Rectal smooth muscle tissue (tissue), 1 donor: ENCODE measurements at regions not wholly inside any gene's neighbourhood (a gene's known extent, or its start where the extent isn't known, plus 50 kb on each side); places are given as distances from the start of the nearest gene placed in this dataset.

Experiments used
- H3K27ac ChIP-seq: one replicate; pipeline ENCODE4 v1.7.0; 2013; ENCODE audit warnings: low read depth, low read length, inconsistent platforms
- H3K27me3 ChIP-seq: one replicate; pipeline ENCODE4 v1.7.0; 2013; ENCODE audit warnings: low read length; ENCODE audit not compliant: control insufficient read depth, insufficient read depth
- H3K36me3 ChIP-seq: one replicate; pipeline ENCODE4 v1.7.0; 2013; ENCODE audit warnings: low read length; ENCODE audit not compliant: control insufficient read depth, insufficient read depth
- H3K4me1 ChIP-seq: one replicate; pipeline ENCODE4 v1.7.0; 2013; ENCODE audit warnings: low read length; ENCODE audit not compliant: control insufficient read depth, insufficient read depth
- H3K4me3 ChIP-seq: one replicate; pipeline ENCODE4 v1.7.0; 2013; ENCODE audit warnings: low read length
- H3K9ac ChIP-seq: one replicate; pipeline ENCODE4 v1.7.0; 2013; ENCODE audit warnings: low read length

DNA sequence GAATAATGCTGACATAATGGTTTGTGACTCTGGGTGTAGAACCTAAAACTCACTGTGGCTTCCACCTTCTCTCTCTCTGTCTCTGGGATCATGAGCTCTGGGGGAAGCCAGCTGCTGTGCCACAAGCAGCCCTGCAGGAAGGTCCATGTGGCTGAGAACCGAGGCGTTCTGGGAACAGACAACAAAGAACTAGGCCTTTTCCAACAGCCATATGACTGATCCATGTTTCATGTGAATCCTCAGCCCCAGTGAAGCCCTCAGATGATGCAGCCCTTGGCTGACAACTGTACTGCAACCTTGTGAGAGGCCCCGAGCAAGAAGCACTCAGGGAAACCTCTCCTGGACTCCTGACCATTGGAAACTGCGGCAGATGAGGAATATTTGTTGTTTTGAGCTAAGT is 56.6 kb downstream of the HLA-G start:
- no peak overlapping the region for H3K27ac ChIP-seq
- H3K36me3 ChIP-seq: no peaks in the 10 kb centered on the region
- no peaks in the 10 kb centered on the region for H3K27me3 ChIP-seq
- no peak overlapping the region for H3K9ac ChIP-seq
- no peak overlapping the region for H3K4me3 ChIP-seq
- no peaks in the 10 kb centered on the region for H3K4me1 ChIP-seq

DNA sequence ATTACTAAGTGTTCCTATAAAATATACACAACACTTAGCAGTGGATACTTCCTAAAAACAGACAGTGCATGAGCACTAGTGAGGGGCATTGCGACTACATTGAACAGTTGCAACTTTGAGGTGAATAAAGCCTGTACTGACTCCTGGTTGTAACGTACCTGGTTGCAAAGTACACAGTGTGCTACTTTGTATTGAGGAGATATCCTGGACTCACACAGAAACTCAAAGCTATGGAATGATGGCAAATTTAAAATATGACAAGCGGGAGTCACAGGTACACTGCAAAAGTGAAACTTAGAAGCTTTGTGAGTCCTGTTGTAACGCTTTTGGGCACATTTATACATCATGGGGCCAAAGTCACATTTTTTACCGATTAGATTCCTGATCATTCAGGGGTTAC is 55.6 kb upstream of the HLA-A start:
- no peaks in the 10 kb centered on the region for H3K36me3 ChIP-seq
- no peaks in the 10 kb centered on the region for H3K4me1 ChIP-seq
- H3K9ac ChIP-seq: no peak overlapping the region
- H3K4me3 ChIP-seq: peak overlapping the region; percentile 92
- no peaks in the 10 kb centered on the region for H3K27me3 ChIP-seq
- no peak overlapping the region for H3K27ac ChIP-seq

DNA sequence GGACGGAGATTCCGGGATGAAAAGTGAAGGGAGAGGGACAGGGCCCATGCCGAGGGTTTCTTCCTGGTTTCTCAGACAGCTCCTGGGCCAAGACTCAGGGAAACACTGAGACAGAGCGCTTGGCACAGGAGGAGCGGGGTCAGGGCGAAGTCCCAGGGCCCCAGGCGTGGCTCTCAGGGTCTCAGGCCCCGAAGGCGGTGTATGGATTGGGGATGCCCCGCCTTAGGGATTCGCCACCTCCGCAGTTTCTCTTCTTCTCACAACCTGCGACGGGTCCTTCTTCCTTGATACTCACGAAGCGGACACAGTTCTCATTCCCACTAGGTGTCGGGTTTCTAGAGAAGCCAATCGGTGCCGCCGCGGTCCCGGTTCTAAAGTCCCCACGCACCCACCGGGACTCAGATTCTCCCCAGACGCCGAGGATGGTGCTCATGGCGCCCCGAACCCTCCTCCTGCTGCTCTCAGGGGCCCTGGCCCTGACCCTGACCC is 55.0 kb upstream of the HLA-A start:
- Histone ChIP-seq H3K27ac (peak overlapping the region; percentile 94), H3K27me3 (no peaks in the 10 kb centered on the region), H3K4me3 (peak overlapping the region; percentile 92), H3K36me3 (no peaks in the 10 kb centered on the region), H3K4me1 (no peaks in the 10 kb centered on the region), H3K9ac (peak overlapping the region; percentile 89)

DNA sequence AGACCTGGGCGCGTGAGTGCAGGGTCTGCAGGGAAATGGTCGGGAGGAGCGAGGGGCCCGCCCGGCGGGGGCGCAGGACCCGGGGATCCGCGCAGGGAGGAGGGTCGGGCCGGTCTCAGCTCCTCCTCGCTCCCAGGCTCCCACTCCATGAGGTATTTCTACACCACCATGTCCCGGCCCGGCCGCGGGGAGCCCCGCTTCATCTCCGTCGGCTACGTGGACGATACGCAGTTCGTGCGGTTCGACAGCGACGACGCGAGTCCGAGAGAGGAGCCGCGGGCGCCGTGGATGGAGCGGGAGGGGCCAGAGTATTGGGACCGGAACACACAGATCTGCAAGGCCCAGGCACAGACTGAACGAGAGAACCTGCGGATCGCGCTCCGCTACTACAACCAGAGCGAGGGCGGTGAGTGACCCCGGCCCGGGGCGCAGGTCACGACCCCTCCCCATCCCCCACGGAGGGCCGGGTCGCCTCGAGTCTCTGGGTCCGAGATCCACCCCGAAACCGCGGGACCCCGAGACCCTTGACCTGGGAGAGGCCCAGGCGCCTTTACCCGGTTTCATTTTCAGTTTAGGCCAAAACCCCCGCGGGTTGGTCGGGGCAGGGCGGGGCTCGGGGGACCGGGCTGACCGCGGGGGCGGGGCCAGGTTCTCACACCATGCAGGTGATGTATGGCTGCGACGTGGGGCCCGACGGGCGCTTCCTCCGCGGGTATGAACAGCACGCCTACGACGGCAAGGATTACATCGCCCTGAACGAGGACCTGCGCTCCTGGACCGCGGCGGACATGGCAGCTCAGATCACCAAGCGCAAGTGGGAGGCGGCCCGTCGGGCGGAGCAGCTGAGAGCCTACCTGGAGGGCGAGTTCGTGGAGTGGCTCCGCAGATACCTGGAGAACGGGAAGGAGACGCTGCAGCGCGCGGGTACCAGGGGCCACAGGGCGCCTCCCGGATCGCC is 54.2 kb upstream of the HLA-A start:
- peak overlapping the region; percentile 89 for H3K9ac ChIP-seq
- no peaks in the 10 kb centered on the region for H3K27me3 ChIP-seq
- H3K36me3 ChIP-seq: no peaks in the 10 kb centered on the region
- H3K27ac ChIP-seq: peak overlapping the region; percentile 94
- H3K4me3 ChIP-seq: peak overlapping the region; percentile 92
- H3K4me1 ChIP-seq: no peaks in the 10 kb centered on the region
